COLO668 (cell line): ENCODE measurements at regions not wholly inside any gene's neighbourhood (a gene's known extent, or its start where the extent isn't known, plus 50 kb on each side); places are given as distances from the start of the nearest gene placed in this dataset.
"Not testable (repeated sequence)": the region's sequence is repeated elsewhere in the genome, so short reads cannot be mapped to it uniquely, and the experiment has no call there.

Experiments
- DNase-seq: peaks from one replicate; lab custom pipeline; 2025; ENCODE audit not compliant: unreplicated experiment; lab: John Stamatoyannopoulos, UW

GRCh38 chr9:89926691-89927220 is 321.9 kb downstream of the GADD45G start:
- DNase-seq = no peak

GRCh38 chr9:89928106-89928505 is 323.3 kb downstream of the GADD45G start:
- no peak for DNase-seq

GRCh38 chr9:89928521-89929275 is 323.9 kb downstream of the GADD45G start:
- no peak for DNase-seq

- no peak for DNase-seq
Observed at GRCh38 chr9:89929315-89929672, 324.5 kb downstream of the GADD45G start.

- DNase-seq = peak; percentile 56
Observed at GRCh38 chr9:89929673-89930480, 325.1 kb downstream of the GADD45G start.

GRCh38 chr9:89933578-89933977 is 328.8 kb downstream of the GADD45G start:
- DNase-seq = no peak

GRCh38 chr9:89935115-89935514 is 330.3 kb downstream of the GADD45G start:
- no peak for DNase-seq

- no peak for DNase-seq
Observed at GRCh38 chr9:89935801-89936200, 331.0 kb downstream of the GADD45G start.

- no peak for DNase-seq
Observed at GRCh38 chr9:89937051-89937450, 332.2 kb downstream of the GADD45G start.

- no peak for DNase-seq
Observed at GRCh38 chr9:89939181-89939580, 334.4 kb downstream of the GADD45G start.

GRCh38 chr9:89939626-89940292 is 334.9 kb downstream of the GADD45G start:
- DNase-seq = no peak

GRCh38 chr9:89940625-89941024 is 335.8 kb downstream of the GADD45G start:
- DNase-seq = no peak

GRCh38 chr9:89941875-89942274 is 337.1 kb downstream of the GADD45G start:
- no peak for DNase-seq

- DNase-seq = no peak
Observed at GRCh38 chr9:89942643-89943042, 337.8 kb downstream of the GADD45G start.

GRCh38 chr9:89943309-89943708 is 338.5 kb downstream of the GADD45G start:
- DNase-seq = no peak

- DNase-seq = no peak
Observed at GRCh38 chr9:89943728-89944127, 338.9 kb downstream of the GADD45G start.

GRCh38 chr9:89945133-89945532 is 340.3 kb downstream of the GADD45G start:
- DNase-seq = no peak

GRCh38 chr9:89946741-89947140 is 341.9 kb downstream of the GADD45G start:
- no peak for DNase-seq

- DNase-seq = no peak
Observed at GRCh38 chr9:89949111-89949510, 344.3 kb downstream of the GADD45G start.

GRCh38 chr9:89951675-89952074 is 346.9 kb downstream of the GADD45G start:
- no peak for DNase-seq

- DNase-seq = no peak
Observed at GRCh38 chr9:89952401-89952800, 347.6 kb downstream of the GADD45G start.

- not testable (repeated sequence) for DNase-seq
Observed at GRCh38 chr9:89953263-89953662, 348.5 kb downstream of the GADD45G start.
